ENCODE measurements at regions not wholly inside any gene's neighbourhood (a gene's known extent, or its start where the extent isn't known, plus 50 kb on each side); places are given as distances from the start of the nearest gene placed in this dataset.

DNA sequence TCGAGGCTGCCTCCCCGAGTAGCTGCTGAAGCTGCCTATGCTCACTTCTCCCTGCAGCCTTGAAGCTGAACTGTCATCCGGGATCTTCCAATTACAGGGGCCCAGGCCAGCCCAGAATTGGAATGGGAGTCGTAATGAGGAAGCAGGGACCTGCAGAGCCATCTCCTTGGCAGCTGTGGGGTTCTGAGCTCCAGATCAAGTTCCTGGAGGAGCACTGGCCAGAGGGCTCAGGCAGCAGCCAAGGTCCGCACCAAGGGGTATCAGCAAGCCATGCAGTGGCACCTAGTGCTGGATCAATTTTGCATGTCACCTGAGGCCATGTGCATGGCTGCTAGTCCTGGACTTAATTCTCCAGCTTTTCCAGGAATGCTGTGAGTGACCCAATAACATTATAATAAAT lies 163.2 kb upstream of the TSHZ2 start:
- intact Hi-C loops (cut with DNase I, micrococcal nuclease) = no loop called here
- no peak for DNase-seq
- H3K4me3 Mint-ChIP-seq = no peak overlapping the region
- Histone ChIP-seq H3K4me3 (ENCODE audit: low read length) (no peak overlapping the region), H3K27ac (ENCODE audit: low read depth in 1 of 2, low read length in 2 of 2) (no peak overlapping the region), H3K9me3 (ENCODE audit: control insufficient read depth in 1 of 2, insufficient read depth in 1 of 2, low read length in 2 of 2) (no peaks in the 10 kb centered on the region), H3K4me1 (ENCODE audit: insufficient read depth, low read length) (no peaks in the 10 kb centered on the region), H3K36me3 (ENCODE audit: insufficient read depth, low read length) (no peaks in the 10 kb centered on the region), H3K27me3 (ENCODE audit: control insufficient read depth in 1 of 2, insufficient read depth in 2 of 2, low read length in 2 of 2) (no peaks in the 10 kb centered on the region)
- POLR2A ChIA-PET = no interaction called here
- H3K4me1 Mint-ChIP-seq (ENCODE audit: low read depth) = no peaks in the 10 kb centered on the region
- no peak for TF ChIP-seq CTCF (IDR thresholded peaks at IDR 0.05)
- H3K36me3 Mint-ChIP-seq (ENCODE audit: low read depth) = no peaks in the 10 kb centered on the region
- H3K27me3 Mint-ChIP-seq = peaks cover 35% of the 10 kb centered on the region
- H3K9me3 Mint-ChIP-seq = no peaks in the 10 kb centered on the region
- no peak overlapping the region for H3K27ac Mint-ChIP-seq
- no peak for ATAC-seq (ENCODE audit: poor library complexity)
- CTCF ChIA-PET = no interaction called here

- Histone ChIP-seq H3K27me3 (ENCODE audit: control insufficient read depth in 1 of 2, insufficient read depth in 2 of 2, low read length in 2 of 2) (no peaks in the 10 kb centered on the region), H3K9me3 (ENCODE audit: control insufficient read depth in 1 of 2, insufficient read depth in 1 of 2, low read length in 2 of 2) (no peaks in the 10 kb centered on the region), H3K4me3 (ENCODE audit: low read length) (no peak overlapping the region), H3K36me3 (ENCODE audit: insufficient read depth, low read length) (no peaks in the 10 kb centered on the region), H3K4me1 (ENCODE audit: insufficient read depth, low read length) (no peaks in the 10 kb centered on the region), H3K27ac (ENCODE audit: low read depth in 1 of 2, low read length in 2 of 2) (no peak overlapping the region)
- POLR2A ChIA-PET = no interaction called here
- no peak overlapping the region for H3K4me3 Mint-ChIP-seq
- no peaks in the 10 kb centered on the region for H3K4me1 Mint-ChIP-seq (ENCODE audit: low read depth)
- H3K27me3 Mint-ChIP-seq = peaks cover 35% of the 10 kb centered on the region
- ATAC-seq (ENCODE audit: poor library complexity) (no peak), DNase-seq (no peak)
- H3K27ac Mint-ChIP-seq = no peak overlapping the region
- no peaks in the 10 kb centered on the region for H3K9me3 Mint-ChIP-seq
- no peak for TF ChIP-seq CTCF (IDR thresholded peaks at IDR 0.05)
- intact Hi-C loops (cut with DNase I, micrococcal nuclease) = no loop called here
- CTCF ChIA-PET = no interaction called here
- H3K36me3 Mint-ChIP-seq (ENCODE audit: low read depth) = no peaks in the 10 kb centered on the region
Measured at GRCh38 chr20:52806918-52807317, 165.2 kb upstream of the TSHZ2 start.

DNA sequence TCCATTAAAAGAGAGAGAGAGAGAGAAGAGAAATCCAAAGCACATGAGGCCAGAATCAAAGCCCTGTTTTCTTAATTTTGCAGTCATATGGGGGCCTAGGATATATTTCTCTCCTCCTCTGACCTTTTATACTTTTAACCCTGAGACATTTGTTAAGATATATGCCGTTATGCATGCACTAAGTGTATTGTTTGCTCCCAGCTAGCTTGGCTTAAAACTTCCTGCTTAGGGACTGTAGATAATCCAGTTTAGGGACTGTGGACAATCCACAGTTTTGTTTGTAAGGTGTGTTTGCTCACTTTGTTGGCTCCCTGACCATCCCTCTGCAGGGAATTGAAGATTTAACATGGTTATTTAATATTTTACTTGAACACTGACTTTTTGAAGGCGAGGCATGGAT lies 166.3 kb upstream of the TSHZ2 start:
- POLR2A ChIA-PET = no interaction called here

More for the DNA sequence above, 166.3 kb upstream of the TSHZ2 start:
- no peaks in the 10 kb centered on the region for H3K27me3 ChIP-seq (ENCODE audit: control insufficient read depth in 1 of 2, insufficient read depth in 2 of 2, low read length in 2 of 2)
- H3K4me3 Mint-ChIP-seq = no peak overlapping the region
- DNase-seq (no peak), ATAC-seq (ENCODE audit: poor library complexity) (no peak)
- H3K9me3 ChIP-seq (ENCODE audit: control insufficient read depth in 1 of 2, insufficient read depth in 1 of 2, low read length in 2 of 2) = no peaks in the 10 kb centered on the region
- intact Hi-C loops (cut with DNase I, micrococcal nuclease) = no loop called here
- H3K27ac Mint-ChIP-seq = no peak overlapping the region
- H3K4me3 ChIP-seq (ENCODE audit: low read length) = no peak overlapping the region
- no peaks in the 10 kb centered on the region for H3K4me1 Mint-ChIP-seq (ENCODE audit: low read depth)
- CTCF ChIA-PET = no interaction called here
- no peaks in the 10 kb centered on the region for H3K9me3 Mint-ChIP-seq
- no peaks in the 10 kb centered on the region for H3K36me3 Mint-ChIP-seq (ENCODE audit: low read depth)
- no peak for TF ChIP-seq CTCF (IDR thresholded peaks at IDR 0.05)
- H3K27me3 Mint-ChIP-seq = peaks cover 27% of the 10 kb centered on the region
- H3K36me3 ChIP-seq (ENCODE audit: insufficient read depth, low read length) = no peaks in the 10 kb centered on the region
- no peak overlapping the region for H3K27ac ChIP-seq (ENCODE audit: low read depth in 1 of 2, low read length in 2 of 2)
- no peaks in the 10 kb centered on the region for H3K4me1 ChIP-seq (ENCODE audit: insufficient read depth, low read length)
